Suprapubic skin (tissue), 4 donors: ENCODE measurements at regions not wholly inside any gene's neighbourhood (a gene's known extent, or its start where the extent isn't known, plus 50 kb on each side); places are given as distances from the start of the nearest gene placed in this dataset.
"Not testable (repeated sequence)": the region's sequence is repeated elsewhere in the genome, so short reads cannot be mapped to it uniquely, and the experiment has no call there.

ENCODE experiments used
- DNase-seq, 2 donors: peaks; one replicate each; pipeline ENCODE4 v3.0.0-alpha.2; 2019; ENCODE audit warnings: low spot score in 2 of 2
- H3K27ac ChIP-seq: fragments of 200-600 bp; sonication (generic); one replicate; pipeline ENCODE4 v1.5.1; 2019
- H3K27me3 ChIP-seq: fragments of 200-600 bp; sonication (generic); one replicate; pipeline ENCODE4 v1.5.1; 2019
- H3K36me3 ChIP-seq: fragments of 200-600 bp; sonication (generic); one replicate; pipeline ENCODE4 v1.5.1; 2019
- H3K4me1 ChIP-seq: fragments of 200-600 bp; sonication (generic); one replicate; pipeline ENCODE4 v1.5.1; 2019
- H3K4me3 ChIP-seq: fragments of 200-600 bp; sonication (generic); one replicate; pipeline ENCODE4 v1.5.1; 2019; ENCODE audit warnings: mild to moderate bottlenecking
- H3K9me3 ChIP-seq: fragments of 200-600 bp; sonication (generic); one replicate; pipeline ENCODE4 v1.5.1; 2019
- EP300 ChIP-seq: sonication (generic); formaldehyde crosslinking; IDR thresholded peaks from one replicate; pipeline ENCODE4 v1.6.1; 2017; ENCODE audit warnings: antibody characterized with exemption
- POLR2A ChIP-seq, 2 donors: fragments of 450-650 bp; IDR thresholded peaks; one replicate each; pipeline ENCODE4 v1.6.1; 2017; ENCODE audit warnings: antibody characterized with exemption in 2 of 2, mild to moderate bottlenecking in 2 of 2, moderate library complexity in 2 of 2
- POLR2AphosphoS5 ChIP-seq, 3 donors: sonication (generic); formaldehyde crosslinking; IDR thresholded peaks; one replicate each; pipeline ENCODE4 v1.6.1; 2017; ENCODE audit warnings: antibody characterized with exemption in 3 of 3
- WGBS: methylation state at CpG from one replicate; pipeline ENCODE4 v1.1.5; 2018; 5-methylcytosine and 5-hydroxymethylcytosine counted together
- TF ChIP-seq, protein P1 (sequence below), 2 donors: fragments of 200-600 bp in 1 of 2; fragments of 450-650 bp in 1 of 2; sonication (generic) in 1 of 2; IDR thresholded peaks; one replicate each; pipeline ENCODE4 v1.5.1; 2016 to 2019; ENCODE audit warnings: antibody characterized with exemption in 2 of 2, mild to moderate bottlenecking in 1 of 2, moderate library complexity in 1 of 2

DNA sequence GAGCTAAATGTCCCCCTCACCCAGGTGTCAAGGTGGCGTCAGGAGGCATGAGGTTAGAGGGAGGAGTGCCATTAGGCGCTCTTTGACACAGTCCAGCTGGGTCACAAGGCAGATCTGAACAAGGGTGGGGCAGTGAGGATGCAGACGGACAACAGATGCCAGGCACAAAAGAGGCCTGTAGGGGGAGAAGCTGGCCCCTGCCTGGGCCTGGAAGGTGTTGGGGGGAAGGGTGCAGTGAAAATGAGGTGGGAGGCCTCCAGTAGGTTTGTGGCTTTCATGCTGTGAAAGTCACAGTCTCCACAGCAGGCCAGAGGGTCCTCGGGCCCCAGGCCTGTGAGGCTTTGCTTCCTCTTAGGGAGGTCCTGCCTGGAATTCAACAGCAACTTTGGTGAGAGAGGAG, 85.0 kb upstream of the PLET1 start:
- 83% methylated on average over 4 of the region's 4 CpGs for WGBS
- H3K27me3 ChIP-seq, result no peaks in the 10 kb centered on the region
- no peak overlapping the region for H3K27ac ChIP-seq
- no peak for DNase-seq
- no peaks in the 10 kb centered on the region for H3K9me3 ChIP-seq
- no peaks in the 10 kb centered on the region for H3K36me3 ChIP-seq
- TF ChIP-seq POLR2AphosphoS5 (IDR thresholded peaks at IDR 0.05) (no peak), POLR2A (IDR thresholded peaks at IDR 0.05) (no peak), EP300 (no peak)
- TF ChIP-seq, protein P1, sequence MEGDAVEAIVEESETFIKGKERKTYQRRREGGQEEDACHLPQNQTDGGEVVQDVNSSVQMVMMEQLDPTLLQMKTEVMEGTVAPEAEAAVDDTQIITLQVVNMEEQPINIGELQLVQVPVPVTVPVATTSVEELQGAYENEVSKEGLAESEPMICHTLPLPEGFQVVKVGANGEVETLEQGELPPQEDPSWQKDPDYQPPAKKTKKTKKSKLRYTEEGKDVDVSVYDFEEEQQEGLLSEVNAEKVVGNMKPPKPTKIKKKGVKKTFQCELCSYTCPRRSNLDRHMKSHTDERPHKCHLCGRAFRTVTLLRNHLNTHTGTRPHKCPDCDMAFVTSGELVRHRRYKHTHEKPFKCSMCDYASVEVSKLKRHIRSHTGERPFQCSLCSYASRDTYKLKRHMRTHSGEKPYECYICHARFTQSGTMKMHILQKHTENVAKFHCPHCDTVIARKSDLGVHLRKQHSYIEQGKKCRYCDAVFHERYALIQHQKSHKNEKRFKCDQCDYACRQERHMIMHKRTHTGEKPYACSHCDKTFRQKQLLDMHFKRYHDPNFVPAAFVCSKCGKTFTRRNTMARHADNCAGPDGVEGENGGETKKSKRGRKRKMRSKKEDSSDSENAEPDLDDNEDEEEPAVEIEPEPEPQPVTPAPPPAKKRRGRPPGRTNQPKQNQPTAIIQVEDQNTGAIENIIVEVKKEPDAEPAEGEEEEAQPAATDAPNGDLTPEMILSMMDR (IDR thresholded peaks at IDR 0.05), result no peak
- H3K4me3 ChIP-seq, result no peak overlapping the region
- no peaks in the 10 kb centered on the region for H3K4me1 ChIP-seq

DNA sequence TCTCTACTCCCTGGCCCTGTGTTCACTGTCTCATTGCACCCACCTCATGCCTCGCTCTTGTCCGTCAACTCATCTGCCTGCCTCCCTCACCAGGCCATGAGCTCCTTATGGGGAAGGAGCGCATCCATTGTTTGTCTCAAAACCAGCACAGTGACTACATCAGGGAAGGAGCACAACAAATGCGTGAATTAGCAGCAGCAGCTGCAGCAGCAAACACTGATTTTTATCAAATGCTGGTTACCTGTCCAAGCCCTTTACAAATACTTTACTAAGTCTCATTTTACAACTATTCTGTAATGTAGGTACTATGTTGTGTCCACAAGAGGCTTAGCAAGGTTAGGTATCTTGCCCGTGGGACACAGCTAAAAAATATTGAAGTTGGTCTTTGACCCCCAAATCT, 85.9 kb upstream of the PLET1 start:
- Histone ChIP-seq H3K27me3 (no peaks in the 10 kb centered on the region), H3K9me3 (no peaks in the 10 kb centered on the region), H3K36me3 (no peaks in the 10 kb centered on the region), H3K4me3 (no peak overlapping the region), H3K4me1 (no peaks in the 10 kb centered on the region), H3K27ac (no peak overlapping the region)
- no peak for DNase-seq
- 97% methylated on average over 5 of the region's 5 CpGs for WGBS
- TF ChIP-seq POLR2AphosphoS5 (IDR thresholded peaks at IDR 0.05) (no peak), EP300 (no peak), POLR2A (IDR thresholded peaks at IDR 0.05) (no peak)
- TF ChIP-seq, protein P1 (IDR thresholded peaks at IDR 0.05), result no peak

DNA sequence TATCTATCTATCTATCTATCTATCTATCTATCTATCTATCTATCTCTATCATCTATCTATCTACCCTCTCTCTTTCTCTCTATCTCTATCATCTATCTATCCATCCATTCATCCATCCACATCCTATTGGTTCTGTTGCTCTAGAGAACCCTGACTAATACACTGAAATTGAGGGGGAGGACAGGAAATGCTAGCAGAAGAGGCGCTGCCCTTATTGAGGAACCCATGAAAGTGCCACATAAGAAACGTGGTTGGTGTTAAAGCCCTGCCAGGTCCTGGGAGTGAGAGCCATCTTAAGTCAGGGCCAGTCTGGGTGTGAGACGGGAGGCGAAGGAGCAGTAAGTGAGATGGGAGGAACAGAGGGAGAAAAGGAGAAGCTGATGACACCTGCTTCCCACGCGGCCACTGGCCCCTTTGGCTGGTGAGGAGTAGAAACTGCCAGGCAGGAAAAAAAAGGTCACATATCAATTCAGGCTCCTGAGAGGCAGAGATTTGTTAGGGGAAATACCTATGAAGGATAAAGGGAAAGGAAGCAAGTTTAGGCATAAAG, 87.9 kb upstream of the PLET1 start:
- Histone ChIP-seq H3K4me3 (no peak overlapping the region), H3K27me3 (no peaks in the 10 kb centered on the region), H3K9me3 (no peaks in the 10 kb centered on the region), H3K27ac (no peak overlapping the region), H3K36me3 (no peaks in the 10 kb centered on the region), H3K4me1 (no peaks in the 10 kb centered on the region)
- DNase-seq, result no peak
- 86% methylated on average over 6 of the region's 6 CpGs for WGBS
- TF ChIP-seq, protein P1 (IDR thresholded peaks at IDR 0.05), result no peak
- TF ChIP-seq EP300, result no peak
- no peak for TF ChIP-seq POLR2AphosphoS5 (IDR thresholded peaks at IDR 0.05)

DNA sequence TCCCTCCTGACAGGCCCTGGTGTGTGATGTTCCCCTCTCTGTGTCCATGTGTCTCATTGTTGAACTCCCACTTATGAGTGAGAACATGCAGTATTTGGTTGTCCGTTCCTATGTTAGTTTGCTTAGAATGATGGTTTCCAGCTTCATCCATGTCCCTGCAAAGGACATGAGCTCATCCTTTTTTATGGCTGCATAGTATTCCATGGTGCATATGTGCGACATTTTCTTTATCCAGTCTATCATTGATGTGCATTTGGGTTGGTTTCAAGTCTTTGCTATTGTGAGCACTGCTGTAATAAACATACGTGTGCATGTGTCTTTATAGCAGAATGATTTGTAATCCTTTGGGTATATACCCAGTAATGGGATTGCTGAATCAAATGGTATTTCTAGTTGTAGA, 90.8 kb upstream of the PLET1 start:
- H3K27ac ChIP-seq, H3K36me3 ChIP-seq, H3K9me3 ChIP-seq, H3K27me3 ChIP-seq, H3K4me1 ChIP-seq, DNase-seq, H3K4me3 ChIP-seq: not testable (repeated sequence)
- 97% methylated on average over 3 of the region's 3 CpGs for WGBS

DNA sequence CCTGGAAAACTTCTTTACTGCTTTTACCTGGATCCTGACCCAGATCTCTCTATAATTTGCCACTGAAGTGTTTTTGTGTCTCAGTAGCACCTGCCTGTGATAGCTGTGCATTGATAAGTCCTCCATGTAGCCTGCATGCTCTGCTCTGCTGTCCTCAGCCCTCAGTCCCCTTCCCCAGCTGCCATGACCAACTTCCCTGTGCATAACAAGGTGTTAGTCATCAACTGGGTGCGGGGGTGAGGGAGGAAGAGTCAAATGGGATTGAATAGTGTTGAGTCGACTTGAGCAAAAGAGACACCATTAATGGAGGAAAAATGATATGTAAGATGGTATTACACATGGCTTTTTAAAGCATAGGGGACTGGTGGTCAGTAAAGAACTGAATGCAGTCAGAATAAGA, 92.2 kb upstream of the PLET1 start:
- H3K4me3 ChIP-seq, result no peak overlapping the region
- no peak overlapping the region for H3K27ac ChIP-seq
- H3K9me3 ChIP-seq, result no peaks in the 10 kb centered on the region
- no peaks in the 10 kb centered on the region for H3K4me1 ChIP-seq
- no peaks in the 10 kb centered on the region for H3K36me3 ChIP-seq
- no peaks in the 10 kb centered on the region for H3K27me3 ChIP-seq
- TF ChIP-seq, protein P1 (IDR thresholded peaks at IDR 0.05), result no peak
- TF ChIP-seq POLR2AphosphoS5 (IDR thresholded peaks at IDR 0.05), result no peak
- no peak for TF ChIP-seq EP300
- TF ChIP-seq POLR2A (IDR thresholded peaks at IDR 0.05), result no peak
- 86% methylated on average over 2 of the region's 2 CpGs for WGBS
- DNase-seq, result no peak

DNA sequence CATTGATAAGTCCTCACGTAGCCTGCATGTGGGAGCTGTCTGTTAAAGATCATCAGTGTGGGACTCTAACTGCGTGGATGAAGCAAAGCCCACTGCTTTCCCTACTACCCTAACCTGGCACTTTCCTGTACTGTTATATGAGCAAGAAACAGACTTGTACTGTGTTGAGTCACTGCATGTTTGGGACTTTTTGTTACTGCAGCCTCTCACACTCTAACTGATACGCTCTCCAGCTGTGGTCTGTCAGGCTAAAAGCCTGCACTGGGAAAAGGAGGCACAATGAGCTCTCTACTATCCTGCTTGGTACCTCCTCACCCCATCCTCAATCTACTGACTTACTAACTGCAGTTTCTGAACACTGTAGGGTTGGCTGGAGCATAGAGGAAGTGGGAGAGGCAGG, 93.7 kb upstream of the PLET1 start:
- no peak for TF ChIP-seq POLR2AphosphoS5 (IDR thresholded peaks at IDR 0.05)
- no peak for TF ChIP-seq POLR2A (IDR thresholded peaks at IDR 0.05)
- TF ChIP-seq EP300, result no peak
- TF ChIP-seq, protein P1 (IDR thresholded peaks at IDR 0.05), result no peak
- Histone ChIP-seq H3K4me1 (no peaks in the 10 kb centered on the region), H3K9me3 (no peaks in the 10 kb centered on the region), H3K36me3 (no peaks in the 10 kb centered on the region), H3K27me3 (no peaks in the 10 kb centered on the region), H3K4me3 (no peak overlapping the region), H3K27ac (no peak overlapping the region)
- 89% methylated on average over 3 of the region's 3 CpGs for WGBS
- DNase-seq, result no peak
